GM18505 (cell line): ENCODE measurements at regions not wholly inside any gene's neighbourhood (a gene's known extent, or its start where the extent isn't known, plus 50 kb on each side); places are given as distances from the start of the nearest gene placed in this dataset.

Experiments used
- ATAC-seq: cut with Tn5 transposase; IDR thresholded peaks from one replicate; pipeline ENCODE4 v1.9.1; 2021; ENCODE audit not compliant: unreplicated experiment
- POLR2A ChIP-seq: IDR thresholded peaks from 4 replicates; pipeline ENCODE4 v1.6.1; 2011; ENCODE audit warnings: borderline replicate concordance; ENCODE audit not compliant: insufficient read depth, insufficient read length; ENCODE audit errors: extremely low read depth

DNA sequence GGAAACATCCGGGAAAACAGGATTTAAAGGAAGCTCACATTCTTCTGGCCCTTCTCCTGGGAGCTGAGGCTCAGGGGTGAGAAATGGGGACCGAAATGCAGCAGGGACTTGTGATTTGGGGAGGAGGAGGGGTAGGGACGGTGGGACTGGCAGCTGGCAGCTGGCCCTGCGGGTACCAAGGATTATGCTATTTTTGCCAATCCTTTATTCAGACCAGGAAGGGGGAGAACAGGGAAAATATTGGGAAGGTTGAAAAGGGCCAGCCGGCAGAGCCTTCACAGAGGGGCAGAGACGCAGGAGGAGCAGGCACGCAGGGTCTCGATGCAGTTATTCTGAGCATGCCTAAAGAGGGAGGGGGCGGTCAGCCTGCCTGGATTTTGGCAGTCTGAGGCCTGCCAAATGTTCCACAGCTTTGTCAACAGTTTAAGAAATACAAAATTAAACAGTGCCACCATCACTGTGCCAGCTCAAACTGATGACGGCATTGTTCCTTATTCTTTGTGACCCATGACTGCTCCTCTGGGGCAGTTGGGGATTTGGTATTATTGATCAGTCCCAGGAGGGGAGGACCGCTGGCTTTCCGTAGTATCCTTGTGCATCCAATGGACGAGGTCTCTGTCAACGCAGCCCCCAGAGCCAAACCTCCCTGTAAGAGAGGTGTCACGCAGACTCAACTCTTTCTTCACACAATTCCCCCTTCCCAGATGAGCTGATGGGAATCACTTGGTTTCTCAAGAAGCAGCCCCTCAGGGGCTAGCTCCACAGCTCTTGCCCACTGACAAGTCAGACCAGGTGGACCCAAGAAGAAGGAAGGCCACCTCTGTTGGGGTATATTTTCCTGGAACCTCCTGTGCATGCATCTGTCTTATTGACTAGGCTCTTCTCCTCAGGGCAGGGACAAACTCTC is 553.3 kb downstream of the BNC2 start:
- no peak for ATAC-seq
- no peak for TF ChIP-seq POLR2A

DNA sequence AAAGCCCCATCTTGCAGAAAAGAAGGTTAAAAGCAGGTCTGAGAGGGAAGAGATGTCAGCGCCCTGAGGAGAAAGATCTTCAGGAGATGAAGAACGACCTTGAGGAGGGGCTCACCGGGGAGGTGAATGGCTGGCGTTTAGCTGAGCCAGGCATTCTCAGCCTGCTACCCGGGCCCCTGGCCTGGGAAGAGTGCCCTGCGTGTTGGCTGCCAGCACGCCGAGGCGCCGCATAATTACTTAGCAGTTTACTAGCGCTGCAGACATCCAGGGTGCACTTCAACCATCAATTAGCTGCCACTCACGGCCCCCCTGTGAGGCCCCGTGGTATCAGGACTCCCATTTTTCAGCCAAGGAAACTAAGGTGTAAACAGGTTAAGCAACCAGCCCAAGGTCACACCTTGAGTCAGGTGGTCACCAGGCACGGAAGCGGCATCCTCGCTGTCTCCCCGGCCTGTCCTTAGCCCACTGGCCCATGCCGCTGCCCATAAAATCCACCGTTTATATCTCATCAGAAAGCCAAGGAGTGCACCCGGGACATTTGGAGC is 551.9 kb downstream of the BNC2 start:
- no peak for ATAC-seq
- no peak for TF ChIP-seq POLR2A

DNA sequence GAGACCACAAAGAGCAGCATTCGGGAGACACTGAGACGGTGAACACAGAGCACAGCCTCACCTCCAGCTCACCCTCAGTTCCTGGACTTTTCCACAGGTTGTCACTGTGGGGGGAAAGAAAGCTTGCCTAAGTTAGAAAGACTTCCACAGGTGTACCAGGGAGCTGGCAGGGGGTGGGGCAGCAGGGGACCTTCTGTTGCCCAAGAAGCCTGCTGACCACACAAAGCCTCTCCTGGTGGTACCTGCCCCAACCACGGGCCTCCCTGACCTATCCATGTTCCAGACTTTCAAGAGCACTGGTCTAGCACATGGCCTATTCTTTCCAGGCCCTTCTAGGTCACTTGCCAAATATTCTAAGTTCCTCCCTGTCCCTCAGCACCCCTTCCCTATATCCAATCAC is 550.8 kb downstream of the BNC2 start:
- no peak for TF ChIP-seq POLR2A
- no peak for ATAC-seq

DNA sequence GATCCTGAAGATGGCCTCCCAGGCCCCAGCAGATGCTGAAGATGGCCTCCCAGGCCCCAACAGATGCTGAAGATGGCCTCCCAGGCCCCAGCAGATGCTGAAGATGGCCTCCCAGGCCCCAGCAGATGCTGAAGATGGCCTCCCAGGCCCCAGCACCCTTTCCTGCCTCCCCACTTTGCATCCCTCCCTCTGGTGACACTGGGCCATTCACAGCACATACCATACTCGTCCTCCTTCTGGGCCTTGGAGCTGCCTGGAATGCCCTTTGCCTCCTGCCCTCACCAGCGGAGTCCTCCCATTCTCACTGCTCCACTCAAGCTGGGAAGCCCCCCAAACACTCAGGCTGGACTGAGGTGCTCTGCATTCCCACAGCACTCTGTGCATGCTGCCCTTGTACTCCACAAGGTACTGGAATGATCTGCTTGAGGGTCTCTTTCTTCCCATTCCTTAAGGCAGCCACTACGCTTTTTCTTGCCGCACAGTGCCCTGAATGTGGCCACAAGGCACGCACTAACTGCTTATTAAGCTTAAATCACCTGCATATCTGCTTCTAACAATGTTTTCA is 550.0 kb downstream of the BNC2 start:
- ATAC-seq, result no peak
- no peak for TF ChIP-seq POLR2A

DNA sequence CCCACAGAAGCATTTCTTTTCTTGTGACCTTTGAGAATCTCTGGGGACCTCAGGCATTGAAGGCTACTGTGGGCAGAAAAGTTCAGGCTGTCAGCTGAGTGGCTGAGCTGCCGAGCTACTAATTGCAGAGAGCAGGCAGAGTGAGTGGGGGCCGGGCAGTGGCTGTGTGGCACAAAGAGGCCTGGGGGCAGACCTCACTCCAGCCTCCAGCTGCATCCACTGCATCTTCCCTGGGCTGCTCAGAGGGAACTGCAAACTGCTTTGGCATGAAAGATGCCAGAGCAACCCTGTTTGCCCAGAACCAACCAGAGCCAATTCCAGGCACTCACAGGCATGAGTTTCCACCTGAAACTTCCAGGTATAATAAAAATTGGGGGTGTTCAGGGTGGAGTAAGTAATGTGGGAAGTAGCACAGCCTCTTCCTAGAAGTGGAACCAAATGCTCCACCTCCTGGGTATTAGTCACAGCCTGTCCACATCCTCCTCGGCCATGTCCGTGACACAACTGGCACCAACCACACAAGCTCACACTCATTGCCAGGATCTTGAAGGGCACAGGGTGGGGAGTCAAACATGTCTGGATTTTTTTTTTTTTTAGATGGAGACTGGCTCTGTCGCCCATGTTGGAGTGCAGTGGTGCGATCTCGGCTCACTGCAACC is 548.9 kb downstream of the BNC2 start:
- TF ChIP-seq POLR2A, result no peak
- ATAC-seq, result no peak

DNA sequence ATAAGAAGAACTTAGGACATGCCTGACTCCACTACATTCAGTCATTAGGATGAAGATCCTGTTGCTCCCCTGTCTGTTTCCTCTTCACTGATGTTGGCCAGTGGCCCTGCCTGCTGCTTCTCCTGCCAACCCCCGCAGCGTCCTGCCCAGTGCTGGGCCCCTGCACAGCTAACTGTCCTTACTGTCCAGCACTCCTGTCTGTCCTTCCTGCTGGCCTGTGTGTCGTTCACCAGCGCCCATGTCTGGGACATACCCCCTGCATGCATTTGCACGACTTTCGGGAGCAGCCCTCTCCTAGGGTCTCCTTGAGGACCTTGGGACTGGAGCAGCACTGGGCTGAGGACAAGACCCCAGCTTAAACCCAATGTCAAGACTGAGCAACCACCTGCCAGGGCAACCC is 547.6 kb downstream of the BNC2 start:
- TF ChIP-seq POLR2A, result no peak
- no peak for ATAC-seq

DNA sequence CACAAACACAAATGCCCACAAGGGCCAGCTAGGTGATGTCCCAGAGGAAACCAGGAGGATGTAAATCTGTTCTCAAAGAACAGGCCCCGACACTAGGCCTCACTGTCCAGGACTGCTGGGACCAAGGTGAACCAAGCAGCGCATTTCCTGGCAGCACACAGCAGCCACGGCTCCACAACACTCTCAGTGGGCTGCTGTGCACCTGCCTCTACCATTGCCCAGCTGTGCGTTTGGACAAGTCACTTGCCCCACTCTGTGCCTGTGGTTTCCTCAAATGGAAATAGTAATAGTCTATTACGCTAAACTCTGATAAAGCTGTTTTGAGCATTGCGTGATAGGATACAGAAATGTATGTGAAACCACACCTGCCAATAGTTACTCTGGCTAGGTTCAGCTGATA is 544.5 kb downstream of the BNC2 start:
- TF ChIP-seq POLR2A, result no peak
- no peak for ATAC-seq

DNA sequence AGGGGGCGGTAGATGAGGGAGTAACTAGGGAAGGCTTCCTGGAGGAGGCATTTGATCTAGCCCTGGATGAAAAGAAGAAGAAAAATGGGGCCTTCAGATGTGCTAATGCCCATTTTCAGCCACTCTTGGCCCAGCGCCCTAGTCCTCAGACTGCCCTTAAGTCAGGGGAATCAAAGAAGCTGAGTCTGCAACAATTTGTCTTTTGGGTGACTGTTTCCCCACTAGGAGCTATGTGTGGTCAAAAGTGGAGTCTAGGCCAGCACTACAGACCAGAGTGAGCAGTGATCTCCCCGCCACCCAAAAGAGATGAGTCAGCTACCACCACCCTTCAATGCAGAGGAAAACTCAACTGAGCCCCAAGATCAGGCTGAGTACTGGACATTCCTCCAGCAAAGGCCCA is 542.1 kb downstream of the BNC2 start:
- ATAC-seq, result no peak
- no peak for TF ChIP-seq POLR2A

DNA sequence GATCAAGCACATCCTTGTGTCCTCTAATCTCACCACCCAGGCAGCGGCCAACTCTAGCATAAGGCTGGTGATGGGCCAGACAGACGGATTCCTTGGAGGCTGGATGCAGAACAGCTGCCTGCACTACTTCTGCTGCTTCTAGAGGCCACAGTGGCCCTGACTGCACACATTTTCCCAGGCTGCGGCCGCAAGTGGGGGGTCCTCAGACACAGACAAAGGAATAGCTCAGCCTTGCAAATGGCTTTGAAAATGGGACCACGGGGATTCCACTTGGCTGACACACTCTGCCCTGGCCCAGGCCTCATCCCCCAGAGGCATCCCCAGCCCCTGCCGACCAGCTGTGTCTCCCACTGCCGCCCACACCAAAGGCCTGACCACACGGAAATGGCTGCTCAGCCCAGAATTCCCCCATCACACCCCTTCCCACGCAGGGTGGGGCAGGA is 540.8 kb downstream of the BNC2 start:
- ATAC-seq, result no peak
- no peak for TF ChIP-seq POLR2A

DNA sequence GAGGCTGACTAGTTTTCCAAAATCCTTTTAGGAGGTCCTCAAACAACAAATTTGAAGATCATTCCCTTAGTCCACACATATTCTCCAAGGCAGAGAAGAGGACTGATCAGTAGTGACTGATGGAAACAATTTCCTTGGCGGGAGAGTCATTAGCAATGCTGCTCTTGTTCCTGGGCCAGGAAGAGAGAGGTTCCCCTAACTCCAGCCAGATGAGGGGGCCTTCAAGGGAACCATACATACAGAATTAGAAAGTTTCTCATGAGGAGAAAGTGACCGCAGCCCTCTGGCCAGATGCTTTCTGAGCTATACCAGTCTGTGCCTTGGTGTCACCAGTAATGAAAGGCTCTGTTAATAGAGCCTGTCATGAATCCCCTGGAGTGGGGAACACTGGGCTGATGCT is 539.4 kb downstream of the BNC2 start:
- no peak for ATAC-seq
- TF ChIP-seq POLR2A, result no peak

DNA sequence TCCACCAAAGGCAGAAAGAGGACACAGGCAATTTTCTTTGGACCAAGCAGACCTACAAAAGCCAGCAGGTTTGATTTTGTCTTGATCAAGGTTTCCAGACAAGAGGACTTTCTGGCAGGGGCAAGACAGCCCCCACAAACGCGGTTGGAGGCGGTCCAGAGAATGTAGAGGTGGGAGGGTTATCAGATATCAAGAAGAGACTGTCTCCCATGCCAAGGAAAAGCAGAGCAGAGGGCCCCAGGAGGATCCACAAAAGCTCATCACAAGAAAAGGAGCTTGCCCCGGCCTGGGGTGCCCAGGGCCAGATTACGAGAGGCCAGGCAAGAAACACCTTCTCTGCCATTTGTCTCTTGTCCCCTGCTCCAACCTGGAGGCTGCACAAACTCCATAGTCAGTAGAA is 538.9 kb downstream of the BNC2 start:
- no peak for TF ChIP-seq POLR2A
- no peak for ATAC-seq

DNA sequence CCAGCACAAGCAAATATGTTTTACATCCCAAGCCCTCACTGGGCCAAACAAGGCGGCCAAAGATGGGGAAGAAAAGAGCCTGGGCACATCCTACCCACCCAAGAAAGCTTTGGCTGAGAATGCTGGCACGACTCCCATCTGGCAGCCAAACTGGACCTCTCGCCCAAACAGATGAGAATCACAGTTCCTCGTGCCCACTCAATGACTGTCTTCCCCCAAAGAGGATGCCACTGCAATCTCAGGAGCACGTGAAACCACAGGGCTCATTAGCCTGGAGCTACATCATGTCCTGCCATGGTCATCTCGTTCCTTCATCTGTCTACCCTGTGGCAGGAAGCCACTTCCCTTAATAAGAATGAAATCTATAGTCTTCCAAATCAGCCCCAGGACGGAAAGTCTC is 536.8 kb downstream of the BNC2 start:
- ATAC-seq, result no peak
- TF ChIP-seq POLR2A, result no peak

DNA sequence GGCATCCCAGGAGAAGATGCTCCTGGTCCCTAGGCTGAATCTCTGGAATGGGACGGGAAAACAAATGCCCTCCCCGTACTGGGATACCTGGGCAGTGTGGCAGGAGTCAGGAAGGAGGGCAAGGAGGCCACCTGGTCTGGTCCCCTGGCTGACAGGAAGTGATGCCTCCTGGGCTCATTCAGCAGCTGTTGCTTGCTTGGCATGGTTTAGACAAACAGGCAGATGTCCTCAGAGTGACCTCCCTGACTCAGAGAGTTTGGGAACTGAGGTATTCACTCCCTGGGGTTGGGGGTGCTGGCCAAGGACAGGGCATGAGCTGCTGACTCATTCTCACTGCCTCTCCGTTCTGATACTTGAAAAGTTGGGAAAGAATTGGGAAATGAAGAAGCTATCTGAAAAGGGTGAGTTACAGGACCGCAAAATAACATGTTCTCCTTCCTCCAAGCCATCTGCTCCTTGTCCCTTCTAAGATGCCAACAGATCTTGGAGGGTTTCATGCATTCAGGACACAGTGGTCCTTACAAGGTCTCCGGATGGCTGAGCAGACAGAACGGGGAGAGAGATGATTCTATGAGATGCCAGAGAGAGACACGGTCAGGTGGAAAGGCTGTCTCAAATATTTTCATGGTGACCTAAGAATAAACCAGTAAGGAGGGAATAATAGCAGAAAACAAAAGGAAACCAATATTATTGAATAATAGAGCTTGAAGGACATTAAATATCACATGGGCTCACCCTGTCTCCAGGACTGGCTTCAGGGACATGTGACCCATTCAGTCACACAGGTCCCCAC is 534.5 kb downstream of the BNC2 start:
- no peak for ATAC-seq
- no peak for TF ChIP-seq POLR2A
